ENCODE measurements at regions not wholly inside any gene's neighbourhood (a gene's known extent, or its start where the extent isn't known, plus 50 kb on each side); places are given as distances from the start of the nearest gene placed in this dataset.
"Not testable (repeated sequence)": the region's sequence is repeated elsewhere in the genome, so short reads cannot be mapped to it uniquely, and the experiment has no call there.

DNA sequence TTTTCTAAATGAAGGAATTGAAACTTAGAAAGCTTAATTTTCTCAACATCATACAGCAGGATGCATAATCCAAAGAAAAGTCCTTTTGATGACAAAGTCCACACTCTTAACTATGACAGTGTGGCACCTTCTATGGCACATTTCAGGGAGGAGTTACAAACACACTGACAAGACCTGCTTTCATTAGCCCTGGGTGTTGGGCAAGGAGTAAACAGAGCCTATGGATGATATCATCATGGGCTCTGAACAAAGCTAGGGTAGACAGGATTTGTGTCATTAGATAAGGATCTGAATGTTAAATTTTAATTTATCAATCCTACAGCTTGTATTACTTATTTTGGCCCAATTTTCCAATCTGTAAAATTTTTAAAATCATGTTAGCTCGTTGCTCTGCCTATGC is 62.6 kb upstream of the DENND1B start:
- Histone ChIP-seq H3K36me3 (ENCODE audit: control insufficient read depth, insufficient read depth, low read length) (no peaks in the 10 kb centered on the region), H3K4me3 (ENCODE audit: low read depth, low read length) (no peak overlapping the region), H3K27me3 (ENCODE audit: control insufficient read depth, insufficient read depth, low read length) (no peaks in the 10 kb centered on the region)
- CTCF ChIA-PET, result no interaction called here
- DNase-seq (ENCODE audit: low read depth), result no peak
- TF ChIP-seq CTCF (IDR thresholded peaks at IDR 0.05; ENCODE audit: insufficient read depth, low read depth, low read length), result no peak
- POLR2A ChIA-PET, result no interaction called here

DNA sequence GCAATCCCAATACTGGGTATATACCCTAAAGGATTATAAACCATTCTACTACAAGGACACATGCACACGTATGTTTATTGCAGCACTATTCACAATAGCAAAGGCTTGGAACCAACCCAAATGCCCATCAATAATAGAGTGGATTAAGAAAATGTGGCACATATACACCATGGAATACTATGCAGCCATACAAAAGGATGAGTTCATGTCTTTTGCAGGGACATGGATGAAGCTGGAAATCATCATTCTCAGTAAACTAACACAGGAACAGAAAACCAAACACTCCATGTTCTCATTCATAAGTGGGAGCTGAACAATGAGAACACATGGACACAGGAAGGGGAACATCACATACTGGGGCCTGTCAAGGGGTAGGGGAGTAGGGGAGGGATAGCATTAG is 61.1 kb upstream of the DENND1B start:
- DNase-seq (ENCODE audit: low read depth); POLR2A ChIA-PET; CTCF ChIA-PET; H3K4me3 ChIP-seq (ENCODE audit: low read depth, low read length); H3K27me3 ChIP-seq (ENCODE audit: control insufficient read depth, insufficient read depth, low read length); H3K36me3 ChIP-seq (ENCODE audit: control insufficient read depth, insufficient read depth, low read length): not testable (repeated sequence)

DNA sequence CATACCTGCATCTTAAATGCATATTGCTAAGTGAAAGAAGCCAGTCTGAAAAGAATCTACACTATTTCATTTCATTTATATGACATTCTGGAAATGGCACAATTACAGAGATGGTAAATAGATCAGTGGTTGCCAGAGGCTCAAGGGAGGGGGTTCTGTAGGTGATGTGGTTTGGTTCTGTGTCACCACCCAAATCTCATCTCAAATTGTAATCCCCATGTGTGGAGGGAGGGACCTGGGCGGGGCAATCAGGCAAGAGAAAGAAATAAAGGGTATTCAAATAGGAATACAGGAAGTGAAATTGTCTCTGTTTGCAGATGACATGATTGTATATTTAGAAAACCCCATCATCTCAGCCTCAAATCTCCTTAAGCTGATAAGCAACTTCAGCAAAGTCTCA is 53.7 kb upstream of the DENND1B start:
- H3K36me3 ChIP-seq (ENCODE audit: control insufficient read depth, insufficient read depth, low read length); DNase-seq (ENCODE audit: low read depth); H3K27me3 ChIP-seq (ENCODE audit: control insufficient read depth, insufficient read depth, low read length); CTCF ChIA-PET; H3K4me3 ChIP-seq (ENCODE audit: low read depth, low read length); POLR2A ChIA-PET: not testable (repeated sequence)

DNA sequence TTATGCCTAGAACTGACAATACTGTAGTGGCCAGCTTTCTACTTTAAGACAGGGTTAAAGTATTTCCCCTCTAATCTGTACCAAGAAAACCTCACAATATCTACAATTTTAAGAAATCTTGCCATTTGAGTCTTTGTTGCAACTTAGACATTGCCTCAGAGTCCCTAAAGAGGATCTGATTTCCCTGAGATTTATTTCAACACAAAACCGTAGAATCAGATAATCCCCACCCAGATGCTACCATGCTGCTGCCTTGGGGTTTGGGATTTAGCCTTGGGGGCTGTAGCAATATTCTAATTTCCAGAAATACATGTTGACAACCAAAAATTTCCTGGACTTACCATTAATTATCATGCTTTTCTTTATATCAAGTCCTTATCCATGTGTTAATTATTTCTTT is 50.3 kb upstream of the DENND1B start:
- H3K27me3 ChIP-seq (ENCODE audit: control insufficient read depth, insufficient read depth, low read length), result no peaks in the 10 kb centered on the region
- CTCF ChIA-PET, result interaction anchor here (1.2 kb wide), 1 partner anchor 9 kb away, joined by 4 read pairs; no protein-coding TSS in a partner anchor
- DNase-seq (ENCODE audit: low read depth), result no peak

More for the DNA sequence above, 50.3 kb upstream of the DENND1B start:
- no peaks in the 10 kb centered on the region for H3K36me3 ChIP-seq (ENCODE audit: control insufficient read depth, insufficient read depth, low read length)
- TF ChIP-seq CTCF (IDR thresholded peaks at IDR 0.05; ENCODE audit: insufficient read depth, low read depth, low read length), result no peak
- POLR2A ChIA-PET, result no interaction called here
- no peak overlapping the region for H3K4me3 ChIP-seq (ENCODE audit: low read depth, low read length)

Data from BJ (cell line).